Glutamatergic neuron (in vitro differentiated cells): ENCODE measurements at regions not wholly inside any gene's neighbourhood (a gene's known extent, or its start where the extent isn't known, plus 50 kb on each side); places are given as distances from the start of the nearest gene placed in this dataset.

Source experiments
- DNase-seq: peaks from one replicate; pipeline ENCODE4 v3.0.0; 2022
- H3K27ac Mint-ChIP-seq: one replicate; pipeline ENCODE4 v1.8.0; 2020; ENCODE audit warnings: mild to moderate bottlenecking, mixed read lengths, inconsistent platforms; ENCODE audit not compliant: unreplicated experiment
- H3K27me3 Mint-ChIP-seq: one replicate; pipeline ENCODE4 v1.8.0; 2020; ENCODE audit warnings: mild to moderate bottlenecking, moderate library complexity, mixed read lengths, inconsistent platforms; ENCODE audit not compliant: unreplicated experiment
- H3K36me3 Mint-ChIP-seq: one replicate; pipeline ENCODE4 v1.8.0; 2020; ENCODE audit warnings: mild to moderate bottlenecking, mixed read lengths, inconsistent platforms; ENCODE audit not compliant: unreplicated experiment
- H3K4me1 Mint-ChIP-seq: one replicate; pipeline ENCODE4 v1.8.0; 2020; ENCODE audit warnings: mild to moderate bottlenecking, low read depth, mixed read lengths, inconsistent platforms; ENCODE audit not compliant: unreplicated experiment
- H3K4me3 Mint-ChIP-seq: one replicate; pipeline ENCODE4 v1.8.0; 2020; ENCODE audit warnings: mild to moderate bottlenecking, mixed read lengths, inconsistent platforms; ENCODE audit not compliant: unreplicated experiment
- H3K9me3 Mint-ChIP-seq: one replicate; pipeline ENCODE4 v1.8.0; 2020; ENCODE audit warnings: mild to moderate bottlenecking, moderate library complexity, mixed read lengths, inconsistent platforms; ENCODE audit not compliant: unreplicated experiment
- TF ChIP-seq, protein P1 (sequence below): fragments of 200-600 bp; sonication (generic); IDR thresholded peaks from one replicate; pipeline ENCODE4 v1.5.0; 2021; ENCODE audit not compliant: partially characterized antibody, unreplicated experiment

DNA sequence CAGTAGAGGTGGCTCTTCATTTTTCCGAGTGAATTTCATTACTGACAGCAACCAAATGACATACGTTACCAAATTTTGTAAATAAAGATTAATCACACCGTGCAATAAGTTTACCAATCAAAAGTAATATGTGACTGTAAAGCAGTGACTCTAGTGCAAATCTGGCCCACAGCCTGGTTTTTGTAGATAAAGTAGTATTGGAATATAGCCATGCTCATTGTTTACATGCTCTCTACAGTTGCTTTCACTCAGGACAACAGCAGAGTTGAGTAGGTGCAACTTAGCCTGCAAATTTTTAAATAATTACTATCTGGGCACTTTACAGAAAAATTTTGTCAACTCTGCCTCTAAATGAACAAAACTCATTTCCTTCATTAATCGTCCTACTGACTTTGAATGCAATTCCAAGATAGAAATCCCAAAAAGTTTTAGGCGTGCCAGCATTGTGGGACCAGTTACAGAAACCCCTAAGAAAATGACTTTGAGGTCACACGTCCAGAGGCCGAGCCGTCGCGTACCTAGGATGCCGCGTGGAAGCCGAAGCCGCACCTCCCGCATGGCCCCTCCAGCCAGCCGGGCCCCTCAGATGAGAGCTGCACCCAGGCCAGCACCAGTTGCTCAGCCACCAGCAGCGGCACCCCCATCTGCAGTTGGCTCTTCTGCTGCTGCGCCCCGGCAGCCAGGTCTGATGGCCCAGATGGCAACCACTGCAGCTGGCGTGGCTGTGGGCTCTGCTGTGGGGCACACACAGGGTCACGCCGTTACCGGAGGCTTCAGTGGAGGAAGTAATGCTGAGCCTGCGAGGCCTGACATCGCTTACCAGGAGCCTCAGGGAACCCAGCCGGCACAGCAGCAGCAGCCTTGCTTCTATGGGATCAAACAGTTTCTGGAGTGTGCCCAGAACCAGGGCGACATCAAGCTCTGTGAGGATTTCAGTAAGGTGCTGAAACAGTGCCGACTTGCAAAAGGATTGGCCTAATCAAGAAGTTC lies 180.7 kb upstream of the TLE4 start:
- Mint-ChIP-seq H3K9me3 (no peaks in the 10 kb centered on the region), H3K4me1 (peaks cover 4% of the 10 kb centered on the region), H3K27me3 (peaks cover 6% of the 10 kb centered on the region), H3K36me3 (no peaks in the 10 kb centered on the region), H3K4me3 (no peak overlapping the region), H3K27ac (no peak overlapping the region)
- TF ChIP-seq, protein P1, sequence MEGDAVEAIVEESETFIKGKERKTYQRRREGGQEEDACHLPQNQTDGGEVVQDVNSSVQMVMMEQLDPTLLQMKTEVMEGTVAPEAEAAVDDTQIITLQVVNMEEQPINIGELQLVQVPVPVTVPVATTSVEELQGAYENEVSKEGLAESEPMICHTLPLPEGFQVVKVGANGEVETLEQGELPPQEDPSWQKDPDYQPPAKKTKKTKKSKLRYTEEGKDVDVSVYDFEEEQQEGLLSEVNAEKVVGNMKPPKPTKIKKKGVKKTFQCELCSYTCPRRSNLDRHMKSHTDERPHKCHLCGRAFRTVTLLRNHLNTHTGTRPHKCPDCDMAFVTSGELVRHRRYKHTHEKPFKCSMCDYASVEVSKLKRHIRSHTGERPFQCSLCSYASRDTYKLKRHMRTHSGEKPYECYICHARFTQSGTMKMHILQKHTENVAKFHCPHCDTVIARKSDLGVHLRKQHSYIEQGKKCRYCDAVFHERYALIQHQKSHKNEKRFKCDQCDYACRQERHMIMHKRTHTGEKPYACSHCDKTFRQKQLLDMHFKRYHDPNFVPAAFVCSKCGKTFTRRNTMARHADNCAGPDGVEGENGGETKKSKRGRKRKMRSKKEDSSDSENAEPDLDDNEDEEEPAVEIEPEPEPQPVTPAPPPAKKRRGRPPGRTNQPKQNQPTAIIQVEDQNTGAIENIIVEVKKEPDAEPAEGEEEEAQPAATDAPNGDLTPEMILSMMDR = no peak
- no peak for DNase-seq

DNA sequence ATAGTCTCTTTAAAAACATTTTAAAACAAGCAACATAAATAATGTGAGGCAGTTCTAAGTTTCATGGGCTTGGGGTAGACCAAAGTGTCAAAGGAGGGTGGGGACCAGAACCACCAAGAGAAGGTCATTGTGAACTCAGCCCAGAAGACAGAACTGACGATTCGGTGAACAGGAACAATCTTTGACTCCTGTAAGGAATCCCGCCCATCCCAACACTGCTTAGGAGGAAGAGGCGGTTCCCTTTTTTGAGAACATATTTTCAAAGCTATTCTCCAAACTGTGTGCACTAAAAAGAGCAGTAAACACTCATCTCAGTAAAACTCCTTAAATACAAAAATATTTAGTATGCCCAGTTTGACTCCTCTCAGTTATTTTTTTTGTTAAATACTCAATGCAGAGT lies 176.5 kb upstream of the TLE4 start:
- Mint-ChIP-seq H3K27me3 (peaks cover 6% of the 10 kb centered on the region), H3K27ac (no peak overlapping the region), H3K36me3 (no peaks in the 10 kb centered on the region), H3K4me3 (no peak overlapping the region), H3K9me3 (no peaks in the 10 kb centered on the region), H3K4me1 (peaks cover 6% of the 10 kb centered on the region)
- no peak for DNase-seq
- TF ChIP-seq, protein P1 = no peak

DNA sequence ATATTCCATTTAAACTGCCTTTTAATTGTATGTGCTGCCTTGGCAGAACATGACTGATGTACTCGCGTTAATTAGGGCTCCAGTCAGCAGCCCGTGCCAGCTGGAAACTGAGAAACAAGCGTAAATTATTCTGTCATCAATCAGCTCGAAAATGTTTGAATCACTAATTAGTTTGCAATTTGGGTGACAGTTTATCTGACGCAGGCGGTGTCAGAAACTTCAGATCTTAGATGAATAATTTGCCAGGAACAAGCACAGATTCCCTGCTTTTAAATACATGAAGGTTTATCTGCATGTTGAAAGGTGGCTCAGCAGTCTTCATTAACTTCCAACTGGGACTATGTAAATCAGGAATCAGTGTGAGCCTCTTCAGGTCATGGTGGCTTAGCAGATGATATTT lies 176.0 kb upstream of the TLE4 start:
- no peak overlapping the region for H3K4me3 Mint-ChIP-seq
- TF ChIP-seq, protein P1 = no peak
- H3K27me3 Mint-ChIP-seq = peaks cover 4% of the 10 kb centered on the region
- H3K36me3 Mint-ChIP-seq = no peaks in the 10 kb centered on the region
- peaks cover 6% of the 10 kb centered on the region for H3K4me1 Mint-ChIP-seq
- H3K9me3 Mint-ChIP-seq = no peaks in the 10 kb centered on the region
- no peak for DNase-seq
- H3K27ac Mint-ChIP-seq = no peak overlapping the region

DNA sequence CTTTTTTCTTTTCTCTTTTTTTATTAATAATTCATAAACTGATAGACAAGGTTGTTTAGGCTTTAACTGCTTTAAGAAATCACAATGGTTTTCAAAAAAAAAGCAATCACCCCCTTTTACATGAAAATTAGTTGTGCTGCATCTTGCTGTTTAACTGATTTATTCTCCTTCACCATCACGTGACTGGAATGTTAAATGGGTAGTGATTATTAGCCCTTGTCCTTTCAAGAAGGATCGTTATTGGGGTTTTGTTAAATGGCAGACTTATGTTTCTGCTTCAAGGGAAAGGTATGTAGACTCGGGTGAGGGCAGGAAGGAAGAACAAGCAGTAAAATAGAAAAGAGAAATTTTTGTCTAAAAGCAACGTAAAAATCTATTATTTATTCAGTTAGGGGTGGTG lies 175.6 kb upstream of the TLE4 start:
- no peak for DNase-seq
- peaks cover 6% of the 10 kb centered on the region for H3K4me1 Mint-ChIP-seq
- H3K27ac Mint-ChIP-seq = no peak overlapping the region
- no peaks in the 10 kb centered on the region for H3K36me3 Mint-ChIP-seq
- H3K4me3 Mint-ChIP-seq = no peak overlapping the region
- TF ChIP-seq, protein P1 = no peak
- peaks cover 4% of the 10 kb centered on the region for H3K27me3 Mint-ChIP-seq
- no peaks in the 10 kb centered on the region for H3K9me3 Mint-ChIP-seq

DNA sequence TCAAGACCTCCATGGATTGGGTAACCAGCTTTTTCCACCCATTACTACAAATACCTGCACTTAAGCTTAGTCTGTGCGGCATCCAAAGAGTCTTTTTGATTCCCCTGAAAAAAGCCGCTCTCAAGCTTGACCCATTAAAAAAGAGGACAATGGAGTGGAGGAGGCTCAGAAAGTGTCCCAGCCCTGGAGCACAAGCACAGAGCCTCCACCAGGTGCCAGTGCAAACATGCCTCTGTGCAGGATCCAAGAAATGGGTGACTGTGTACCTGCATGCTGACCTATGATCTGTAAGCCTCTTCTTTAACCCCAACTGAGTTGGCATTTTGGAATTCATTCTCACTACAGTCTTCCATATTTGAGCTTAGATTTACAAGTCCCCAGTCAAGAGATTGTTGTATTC lies 168.3 kb upstream of the TLE4 start:
- H3K27ac Mint-ChIP-seq = no peak overlapping the region
- H3K36me3 Mint-ChIP-seq = no peaks in the 10 kb centered on the region
- no peak overlapping the region for H3K4me3 Mint-ChIP-seq
- TF ChIP-seq, protein P1 = no peak
- DNase-seq = no peak
- no peaks in the 10 kb centered on the region for H3K27me3 Mint-ChIP-seq
- H3K9me3 Mint-ChIP-seq = no peaks in the 10 kb centered on the region
- no peaks in the 10 kb centered on the region for H3K4me1 Mint-ChIP-seq
